NAMALWA (cell line): ENCODE measurements at regions not wholly inside any gene's neighbourhood (a gene's known extent, or its start where the extent isn't known, plus 50 kb on each side); places are given as distances from the start of the nearest gene placed in this dataset.
"Not testable (repeated sequence)": the region's sequence is repeated elsewhere in the genome, so short reads cannot be mapped to it uniquely, and the experiment has no call there.

Source experiments
- DNase-seq: peaks from one replicate; pipeline ENCODE4 v3.0.0-alpha.2; 2015; ENCODE audit warnings: low spot score

DNA sequence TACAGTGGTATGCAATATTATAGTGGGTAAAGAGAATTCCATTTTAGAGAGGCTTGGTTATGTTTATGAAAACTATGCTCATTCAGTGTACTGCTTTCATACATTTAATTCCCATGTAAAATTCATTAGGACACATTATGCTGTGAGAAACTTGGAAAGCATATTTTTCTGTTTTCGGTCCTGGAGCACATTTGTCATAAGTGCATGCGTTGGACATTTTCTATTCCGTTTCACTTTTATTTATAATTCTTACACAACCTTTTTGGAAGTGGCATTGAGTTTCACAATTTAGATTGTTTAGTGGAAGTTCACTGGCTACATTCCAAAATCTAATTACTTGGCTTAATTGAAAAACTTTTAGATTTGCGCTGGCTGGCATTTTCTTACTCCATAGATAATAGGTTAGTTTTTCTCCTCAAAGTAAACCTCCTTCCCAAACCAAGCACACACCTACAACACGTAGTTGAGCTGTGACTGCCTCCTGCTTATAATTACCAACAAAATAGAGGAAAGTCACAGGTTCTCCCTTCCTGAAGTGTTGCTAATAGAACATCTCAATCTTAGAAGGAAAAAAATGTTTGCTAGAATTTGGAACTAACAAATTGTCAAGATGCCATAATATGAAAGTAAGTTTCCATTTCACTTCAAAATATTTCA, 938.5 kb downstream of the TRHDE start:
- no peak for DNase-seq

DNA sequence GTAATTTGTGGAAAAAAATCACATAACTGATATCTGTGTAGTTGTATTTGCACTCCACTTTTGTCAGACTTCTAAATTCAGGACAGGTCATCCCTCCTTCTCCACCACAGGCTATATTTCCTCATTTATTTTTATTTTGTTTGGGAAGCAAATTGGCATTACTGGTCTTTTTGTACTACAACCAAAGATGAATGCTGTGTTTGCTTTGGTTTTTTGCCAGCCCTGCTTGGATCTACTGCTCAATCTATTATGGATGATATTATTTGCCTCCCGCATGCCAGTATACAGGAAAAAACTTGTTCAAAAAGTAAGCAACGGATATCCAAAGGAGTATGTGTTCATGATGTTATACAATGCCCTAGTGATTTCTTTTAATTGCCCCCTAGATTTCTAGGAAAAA, 948.8 kb downstream of the TRHDE start:
- DNase-seq, result no peak

DNA sequence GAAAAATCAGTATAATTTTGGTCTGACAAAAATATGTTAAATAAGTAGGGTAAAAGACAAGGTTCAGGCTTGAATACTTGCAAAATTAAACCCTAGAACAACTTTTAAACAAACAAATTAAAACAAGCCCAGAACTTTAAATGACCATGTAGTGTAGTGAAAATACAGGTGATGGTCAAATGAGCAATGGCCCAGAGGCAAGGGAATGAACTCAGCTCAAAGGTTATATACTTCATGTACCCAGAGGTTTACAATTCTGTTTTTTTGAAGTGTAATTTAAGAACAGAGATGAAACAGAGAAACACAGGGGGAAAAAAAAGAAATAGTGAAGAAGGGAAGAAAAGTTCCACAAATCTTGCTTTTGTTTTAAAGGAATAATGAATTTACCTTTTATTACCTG, 949.2 kb downstream of the TRHDE start:
- no peak for DNase-seq

GRCh38 chr12:73221836-73222235, 949.7 kb downstream of the TRHDE start:
- no peak for DNase-seq

- no peak for DNase-seq
These were observed 953.3 kb downstream of the TRHDE start for GRCh38 chr12:73225371-73225937.

DNA sequence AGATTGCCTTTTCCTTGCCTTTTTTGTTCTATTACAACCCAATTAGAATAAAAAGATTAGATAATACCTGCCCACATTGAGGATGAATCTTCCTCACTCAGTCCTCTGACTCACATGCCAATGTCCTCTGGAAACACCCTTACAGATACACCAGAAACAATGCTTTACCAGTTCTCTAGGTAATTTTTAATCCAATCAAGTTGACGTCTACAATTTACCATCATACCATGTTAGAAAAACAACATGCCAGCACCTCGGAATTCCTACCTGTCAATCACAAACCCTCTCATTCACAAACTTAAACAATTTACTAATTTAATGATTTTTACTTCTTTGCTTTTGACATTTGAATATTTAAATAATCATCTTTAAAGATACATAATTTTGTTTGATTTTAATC, 953.8 kb downstream of the TRHDE start:
- no peak for DNase-seq

GRCh38 chr12:73226593-73226992, 954.4 kb downstream of the TRHDE start:
- DNase-seq, result no peak

DNA sequence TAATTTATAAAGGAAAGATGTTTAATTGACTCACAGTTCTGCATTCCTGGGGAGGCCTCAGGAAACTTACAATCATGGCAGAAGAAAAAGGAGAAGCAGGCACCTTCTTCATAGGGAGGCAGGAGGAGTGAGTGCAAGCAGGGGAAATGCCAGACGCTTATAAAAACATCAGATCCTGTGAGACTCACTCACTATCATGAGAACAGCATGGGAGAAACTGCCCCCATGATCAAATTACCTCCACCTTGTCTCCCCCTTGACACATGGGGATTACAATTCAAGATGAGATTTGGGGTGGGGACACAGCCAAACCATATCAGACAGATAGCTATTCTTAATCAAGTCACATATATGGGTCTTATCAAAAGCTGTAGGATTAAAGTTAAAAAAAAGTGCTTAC, 956.7 kb downstream of the TRHDE start:
- not testable (repeated sequence) for DNase-seq

- no peak for DNase-seq
These were observed 963.2 kb downstream of the TRHDE start for GRCh38 chr12:73235387-73235786.

- DNase-seq, result no peak
These were observed 967.9 kb downstream of the TRHDE start for GRCh38 chr12:73240110-73240509.

GRCh38 chr12:73262788-73263381, 990.7 kb downstream of the TRHDE start:
- no peak for DNase-seq

- no peak for DNase-seq
These were observed 994.0 kb downstream of the TRHDE start for GRCh38 chr12:73266206-73266605.

- DNase-seq, result no peak
These were observed 1002.8 kb downstream of the TRHDE start for GRCh38 chr12:73274976-73275375.

- no peak for DNase-seq
These were observed 1005.8 kb downstream of the TRHDE start for GRCh38 chr12:73277971-73278370.

- no peak for DNase-seq
These were observed 1029.4 kb downstream of the TRHDE start for GRCh38 chr12:73301530-73301929.

- no peak for DNase-seq
These were observed 1035.1 kb downstream of the TRHDE start for GRCh38 chr12:73307260-73307659.

DNA sequence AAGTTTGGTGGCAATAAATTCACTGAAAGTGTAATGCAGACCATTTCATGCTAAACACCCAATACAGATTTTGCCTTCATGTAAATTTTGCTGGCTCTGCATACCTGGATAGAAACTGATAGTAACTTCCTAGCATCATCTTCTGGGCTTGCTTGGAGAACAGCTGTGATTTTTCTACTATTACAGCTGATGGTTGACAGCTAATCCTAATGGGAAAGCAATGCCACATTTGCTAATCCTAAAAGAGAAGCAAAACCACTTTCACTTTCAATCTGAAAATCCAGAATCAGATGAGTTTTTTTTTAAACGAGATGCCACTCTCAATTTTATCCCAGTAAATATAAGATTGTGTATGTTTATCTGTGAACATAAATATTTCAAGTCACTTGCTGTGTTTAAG, 1035.9 kb downstream of the TRHDE start:
- no peak for DNase-seq

DNA sequence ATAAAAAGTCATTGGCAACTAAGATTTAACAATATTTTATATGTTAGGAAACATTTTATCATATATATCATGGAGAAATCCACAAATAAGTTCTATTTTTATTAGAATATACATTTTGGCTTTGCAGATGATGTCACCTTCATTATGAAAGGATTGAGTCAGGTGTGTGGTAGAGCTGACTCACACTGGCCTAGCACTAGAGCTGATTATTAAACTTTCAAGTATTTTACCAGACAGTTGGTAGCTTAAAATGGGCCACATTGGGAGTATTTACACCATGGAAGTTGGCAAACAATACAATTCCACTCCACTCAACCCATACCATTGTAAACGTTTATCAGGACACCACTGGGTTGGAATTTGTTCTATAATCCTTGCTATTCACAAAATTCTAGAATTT, 1036.6 kb downstream of the TRHDE start:
- DNase-seq, result no peak

- no peak for DNase-seq
These were observed 1049.1 kb downstream of the TRHDE start for GRCh38 chr12:73321319-73321718.

DNA sequence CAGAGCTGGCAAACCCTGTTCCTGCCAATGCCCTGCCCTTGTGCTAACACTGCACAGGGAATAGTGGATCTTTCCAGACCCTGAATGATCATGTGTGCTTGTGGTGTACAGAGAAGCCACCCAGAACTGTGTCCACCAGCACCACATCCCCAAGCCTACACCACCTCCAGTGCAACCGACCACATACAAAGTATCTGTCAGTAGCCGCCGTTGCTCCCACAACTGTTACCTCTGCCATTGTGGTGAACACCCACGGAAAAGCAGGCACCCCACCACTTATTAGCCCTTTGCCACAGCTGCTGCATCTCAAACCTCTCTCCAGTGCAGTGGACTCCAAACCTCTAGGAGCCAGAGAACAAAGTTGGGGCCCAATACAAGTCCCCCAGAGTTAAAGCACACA, 1049.6 kb downstream of the TRHDE start:
- DNase-seq, result no peak

DNA sequence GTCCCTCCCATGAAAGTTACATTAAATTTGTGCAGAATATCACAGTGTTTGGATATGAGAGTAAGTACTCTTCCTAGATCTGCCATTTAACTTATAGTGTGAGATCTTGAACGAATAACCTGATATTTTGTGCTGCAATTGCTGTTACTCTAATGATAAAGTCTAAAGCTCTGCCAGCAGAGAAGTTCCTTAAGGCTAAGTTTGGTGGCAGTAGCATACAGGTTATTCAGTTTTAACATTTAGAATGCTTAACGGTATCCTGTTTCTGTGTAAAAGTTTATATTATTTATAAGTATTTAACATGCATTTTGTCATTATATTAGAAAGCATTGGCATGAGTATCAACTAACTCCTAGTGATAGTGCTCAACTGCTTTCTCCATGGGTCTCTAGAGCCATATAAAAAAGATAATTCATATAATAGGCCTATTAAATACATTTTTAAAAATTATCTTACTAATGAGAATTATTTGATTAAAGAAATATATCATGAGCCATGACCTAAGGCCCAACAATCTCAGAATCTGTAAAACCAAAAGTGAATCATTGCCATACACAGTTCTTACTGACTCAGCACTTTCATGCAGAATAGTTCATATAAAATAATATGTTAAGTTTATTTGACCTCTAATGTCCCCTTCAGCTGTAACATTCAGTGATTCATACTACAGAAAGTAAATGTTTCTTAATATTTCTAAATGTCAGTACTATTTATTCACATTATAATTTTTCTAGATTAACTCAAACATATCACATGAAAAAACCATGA, 1058.6 kb downstream of the TRHDE start:
- DNase-seq, result no peak

DNA sequence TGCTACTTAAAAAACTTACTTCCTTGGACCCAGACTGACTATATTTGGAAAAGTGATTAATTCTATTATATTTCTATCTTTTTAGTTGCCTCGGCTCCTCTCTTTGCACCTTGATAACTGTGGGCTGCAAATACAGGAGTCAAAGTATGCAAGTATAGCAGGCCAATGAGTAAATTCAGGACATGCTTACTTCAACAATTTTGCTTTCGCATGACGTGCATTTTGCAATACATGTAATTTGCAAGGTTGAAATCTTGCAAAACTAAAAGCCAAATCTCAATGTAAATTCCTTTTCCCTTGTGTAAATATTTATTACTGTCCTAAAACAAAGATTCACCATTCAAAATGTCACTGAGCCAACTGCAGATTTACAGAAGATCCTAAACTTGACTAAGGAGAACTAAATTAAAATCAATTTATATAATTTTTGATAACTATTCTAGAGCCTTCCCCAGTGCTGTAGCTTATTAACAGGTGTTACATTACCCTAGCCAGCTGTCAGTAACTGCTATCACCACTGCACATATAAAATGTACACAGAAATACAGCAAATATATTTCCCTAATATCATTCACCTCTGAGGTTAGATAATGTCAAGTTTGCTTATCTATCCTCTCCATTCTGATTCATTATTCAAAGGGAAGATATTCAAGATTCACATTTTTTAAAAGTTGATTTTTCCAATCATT, 1069.5 kb downstream of the TRHDE start:
- no peak for DNase-seq

GRCh38 chr12:73342733-73343132, 1070.6 kb downstream of the TRHDE start:
- DNase-seq, result no peak
